ENCODE measurements at regions not wholly inside any gene's neighbourhood (a gene's known extent, or its start where the extent isn't known, plus 50 kb on each side); places are given as distances from the start of the nearest gene placed in this dataset.
"Not testable (repeated sequence)": the region's sequence is repeated elsewhere in the genome, so short reads cannot be mapped to it uniquely, and the experiment has no call there.

DNA sequence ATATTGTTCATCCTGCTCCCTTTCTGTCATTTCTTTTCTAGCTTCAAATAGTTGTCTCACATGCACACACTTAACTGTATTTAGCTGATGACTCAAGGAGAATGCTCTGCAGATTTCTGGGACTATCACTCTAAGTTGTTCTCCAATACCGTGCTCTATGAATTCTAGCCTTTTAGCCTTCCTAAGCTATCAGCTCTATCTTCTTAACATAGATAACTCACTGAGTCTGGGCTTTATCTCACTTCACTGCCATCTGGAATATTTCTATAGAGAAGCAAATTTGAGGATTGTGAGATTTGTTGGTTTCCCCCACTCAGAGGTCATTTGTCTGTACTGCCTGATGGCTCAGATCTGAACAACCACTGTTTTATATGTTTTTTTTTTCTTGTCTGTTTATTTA, 369.7 kb downstream of the TUSC1 start:
- DNase-seq (ENCODE audit: low spot score): no peak
- Histone ChIP-seq H3K27ac (replicated peaks; ENCODE audit: low read length) (no peak overlapping the region), H3K4ac (ENCODE audit: low read length) (no peak overlapping the region), H3K4me1 (ENCODE audit: control insufficient read depth in 2 of 2, insufficient read depth in 1 of 2, low read depth in 1 of 2, low read length in 2 of 2) (no peaks in the 10 kb centered on the region), H3K9ac (ENCODE audit: low read depth, low read length, poor library complexity) (no peak overlapping the region), H3K79me1 (ENCODE audit: low read depth, low read length) (no peaks in the 10 kb centered on the region), H3K18ac (ENCODE audit: low read length) (no peak overlapping the region), H2BK5ac (ENCODE audit: low read length) (no peak overlapping the region), H2AFZ (ENCODE audit: low read length) (no peak overlapping the region), H4K91ac (ENCODE audit: low read depth, low read length, poor library complexity) (no peak overlapping the region), H3K4me2 (ENCODE audit: insufficient read depth, low read length, poor library complexity, severe bottlenecking) (no peak overlapping the region), H3K36me3 (replicated peaks in 1 of 2; ENCODE audit: control insufficient read depth in 2 of 2, insufficient read depth in 2 of 2, low read length in 2 of 2) (no peaks in the 10 kb centered on the region), H2BK120ac (ENCODE audit: low read depth, low read length) (no peak overlapping the region), H3K27me3 (ENCODE audit: control insufficient read depth in 3 of 3, insufficient read depth in 3 of 3, low read depth in 1 of 3, low read length in 3 of 3) (no peaks in the 10 kb centered on the region), H3K23ac (ENCODE audit: low read depth, low read length, poor library complexity) (no peak overlapping the region), H2AK5ac (ENCODE audit: low read depth, low read length) (no peak overlapping the region), H2BK12ac (ENCODE audit: low read length) (no peak overlapping the region), H3K9me3 (replicated peaks in 1 of 2; ENCODE audit: control insufficient read depth in 2 of 2, insufficient read depth in 1 of 2, low read depth in 1 of 2, low read length in 2 of 2) (no peaks in the 10 kb centered on the region), H4K8ac (ENCODE audit: low read depth, low read length) (no peak overlapping the region), H2BK15ac (ENCODE audit: low read length) (no peak overlapping the region), H3K14ac (ENCODE audit: low read length) (no peak overlapping the region), H3K4me3 (ENCODE audit: low read length in 2 of 2) (no peak overlapping the region)
- no CpG with 5 or more reads among the region's 1 CpG for WGBS, 2 donors (ENCODE audit: extremely low coverage in 2 of 2, insufficient read length in 2 of 2, insufficient replicate concordance in 1 of 2)

- no peak overlapping the region for H3K9ac ChIP-seq (ENCODE audit: low read depth, low read length, poor library complexity)
- no peaks in the 10 kb centered on the region for H3K36me3 ChIP-seq (replicated peaks in 1 of 2; ENCODE audit: control insufficient read depth in 2 of 2, insufficient read depth in 2 of 2, low read length in 2 of 2)
- no peaks in the 10 kb centered on the region for H3K4me1 ChIP-seq (ENCODE audit: control insufficient read depth in 2 of 2, insufficient read depth in 1 of 2, low read depth in 1 of 2, low read length in 2 of 2)
- H3K4me2 ChIP-seq (ENCODE audit: insufficient read depth, low read length, poor library complexity, severe bottlenecking): no peak overlapping the region
- H3K18ac ChIP-seq (ENCODE audit: low read length): no peak overlapping the region
- no peak overlapping the region for H3K4me3 ChIP-seq (ENCODE audit: low read length in 2 of 2)
- H3K27ac ChIP-seq (replicated peaks; ENCODE audit: low read length): no peak overlapping the region
- H3K9me3 ChIP-seq (replicated peaks in 1 of 2; ENCODE audit: control insufficient read depth in 2 of 2, insufficient read depth in 1 of 2, low read depth in 1 of 2, low read length in 2 of 2): no peaks in the 10 kb centered on the region
- WGBS, 2 donors (ENCODE audit: extremely low coverage in 2 of 2, insufficient read length in 2 of 2, insufficient replicate concordance in 1 of 2): no CpG with 5 or more reads among the region's 1 CpG
- H2BK120ac ChIP-seq (ENCODE audit: low read depth, low read length): no peak overlapping the region
- H3K4ac ChIP-seq (ENCODE audit: low read length): no peak overlapping the region
- H3K79me1 ChIP-seq (ENCODE audit: low read depth, low read length): no peaks in the 10 kb centered on the region
- no peak overlapping the region for H3K23ac ChIP-seq (ENCODE audit: low read depth, low read length, poor library complexity)
- no peak overlapping the region for H4K8ac ChIP-seq (ENCODE audit: low read depth, low read length)
- no peak for DNase-seq (ENCODE audit: low spot score)
- no peak overlapping the region for H2BK12ac ChIP-seq (ENCODE audit: low read length)
- H2BK5ac ChIP-seq (ENCODE audit: low read length): no peak overlapping the region
- H3K27me3 ChIP-seq (ENCODE audit: control insufficient read depth in 3 of 3, insufficient read depth in 3 of 3, low read depth in 1 of 3, low read length in 3 of 3): no peaks in the 10 kb centered on the region
- H2AK5ac ChIP-seq (ENCODE audit: low read depth, low read length): no peak overlapping the region
- H3K14ac ChIP-seq (ENCODE audit: low read length): no peak overlapping the region
- H2AFZ ChIP-seq (ENCODE audit: low read length): no peak overlapping the region
- H2BK15ac ChIP-seq (ENCODE audit: low read length): no peak overlapping the region
- no peak overlapping the region for H4K91ac ChIP-seq (ENCODE audit: low read depth, low read length, poor library complexity)
Observed at GRCh38 chr9:25302601-25303000, 375.6 kb downstream of the TUSC1 start.

DNA sequence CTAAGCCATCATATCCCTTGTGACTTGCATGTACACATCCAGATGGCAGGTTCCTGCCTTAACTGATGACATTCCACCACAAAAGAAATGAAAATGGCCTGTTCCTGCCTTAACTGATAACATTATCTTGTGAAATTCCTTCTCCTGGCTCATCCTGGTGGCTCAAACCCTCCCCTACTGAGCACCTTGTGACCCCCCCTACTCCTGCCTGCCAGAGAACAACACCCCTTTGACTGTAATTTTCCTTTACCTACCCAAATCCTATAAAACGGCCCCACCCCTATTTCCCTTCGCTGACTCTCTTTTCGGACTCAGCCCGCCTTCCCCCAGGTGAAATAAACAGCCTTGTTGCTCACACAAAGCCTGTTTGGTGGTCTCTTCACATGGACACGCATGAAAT, 390.0 kb downstream of the TUSC1 start:
- H4K8ac ChIP-seq (ENCODE audit: low read depth, low read length); H2BK120ac ChIP-seq (ENCODE audit: low read depth, low read length); H2BK15ac ChIP-seq (ENCODE audit: low read length); H3K9me3 ChIP-seq (replicated peaks in 1 of 2; ENCODE audit: control insufficient read depth in 2 of 2, insufficient read depth in 1 of 2, low read depth in 1 of 2, low read length in 2 of 2); H3K4ac ChIP-seq (ENCODE audit: low read length); H3K27ac ChIP-seq (replicated peaks; ENCODE audit: low read length); H4K91ac ChIP-seq (ENCODE audit: low read depth, low read length, poor library complexity); H2BK5ac ChIP-seq (ENCODE audit: low read length); H3K27me3 ChIP-seq (ENCODE audit: control insufficient read depth in 3 of 3, insufficient read depth in 3 of 3, low read depth in 1 of 3, low read length in 3 of 3); H3K36me3 ChIP-seq (replicated peaks in 1 of 2; ENCODE audit: control insufficient read depth in 2 of 2, insufficient read depth in 2 of 2, low read length in 2 of 2); H2AFZ ChIP-seq (ENCODE audit: low read length); H3K4me2 ChIP-seq (ENCODE audit: insufficient read depth, low read length, poor library complexity, severe bottlenecking); H3K4me1 ChIP-seq (ENCODE audit: control insufficient read depth in 2 of 2, insufficient read depth in 1 of 2, low read depth in 1 of 2, low read length in 2 of 2); H3K18ac ChIP-seq (ENCODE audit: low read length); H3K14ac ChIP-seq (ENCODE audit: low read length); H3K9ac ChIP-seq (ENCODE audit: low read depth, low read length, poor library complexity); H3K4me3 ChIP-seq (ENCODE audit: low read length in 2 of 2); H2AK5ac ChIP-seq (ENCODE audit: low read depth, low read length); H3K23ac ChIP-seq (ENCODE audit: low read depth, low read length, poor library complexity); DNase-seq (ENCODE audit: low spot score); H3K79me1 ChIP-seq (ENCODE audit: low read depth, low read length); H2BK12ac ChIP-seq (ENCODE audit: low read length): not testable (repeated sequence)
- WGBS, 2 donors (ENCODE audit: extremely low coverage in 2 of 2, insufficient read length in 2 of 2, insufficient replicate concordance in 1 of 2): no CpG with 5 or more reads among the region's 5 CpGs

DNA sequence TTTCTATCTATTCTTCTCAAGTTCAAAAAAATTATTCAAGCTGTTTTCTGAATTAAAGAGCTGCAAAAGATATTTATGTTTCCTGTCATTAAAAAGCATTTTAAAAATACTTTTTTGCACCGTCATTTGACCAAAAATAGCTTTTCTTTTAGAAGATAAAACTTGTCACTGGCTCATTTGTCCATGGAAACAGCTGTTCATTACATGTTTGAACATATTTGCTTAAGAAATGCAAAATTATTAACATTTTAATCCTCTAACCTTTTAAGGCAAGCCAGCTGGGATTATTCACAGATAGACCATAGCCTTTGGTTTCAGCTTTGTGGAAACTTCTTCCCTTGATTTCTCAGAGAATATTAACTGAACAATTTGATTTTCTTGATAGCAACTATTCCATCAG, 393.9 kb downstream of the TUSC1 start:
- Histone ChIP-seq H3K14ac (ENCODE audit: low read length) (no peak overlapping the region), H3K18ac (ENCODE audit: low read length) (no peak overlapping the region), H3K4me3 (ENCODE audit: low read length in 2 of 2) (no peak overlapping the region), H2BK12ac (ENCODE audit: low read length) (no peak overlapping the region), H3K4ac (ENCODE audit: low read length) (no peak overlapping the region), H3K36me3 (replicated peaks in 1 of 2; ENCODE audit: control insufficient read depth in 2 of 2, insufficient read depth in 2 of 2, low read length in 2 of 2) (no peaks in the 10 kb centered on the region), H3K27me3 (ENCODE audit: control insufficient read depth in 3 of 3, insufficient read depth in 3 of 3, low read depth in 1 of 3, low read length in 3 of 3) (no peaks in the 10 kb centered on the region), H3K27ac (replicated peaks; ENCODE audit: low read length) (no peak overlapping the region), H3K4me1 (ENCODE audit: control insufficient read depth in 2 of 2, insufficient read depth in 1 of 2, low read depth in 1 of 2, low read length in 2 of 2) (no peaks in the 10 kb centered on the region), H3K9ac (ENCODE audit: low read depth, low read length, poor library complexity) (no peak overlapping the region), H3K79me1 (ENCODE audit: low read depth, low read length) (no peaks in the 10 kb centered on the region), H2AK5ac (ENCODE audit: low read depth, low read length) (no peak overlapping the region), H4K91ac (ENCODE audit: low read depth, low read length, poor library complexity) (no peak overlapping the region), H3K4me2 (ENCODE audit: insufficient read depth, low read length, poor library complexity, severe bottlenecking) (no peak overlapping the region), H4K8ac (ENCODE audit: low read depth, low read length) (no peak overlapping the region), H2BK120ac (ENCODE audit: low read depth, low read length) (no peak overlapping the region), H2BK15ac (ENCODE audit: low read length) (no peak overlapping the region), H3K9me3 (replicated peaks in 1 of 2; ENCODE audit: control insufficient read depth in 2 of 2, insufficient read depth in 1 of 2, low read depth in 1 of 2, low read length in 2 of 2) (no peaks in the 10 kb centered on the region), H2BK5ac (ENCODE audit: low read length) (no peak overlapping the region), H3K23ac (ENCODE audit: low read depth, low read length, poor library complexity) (no peak overlapping the region), H2AFZ (ENCODE audit: low read length) (no peak overlapping the region)
- no CpG with 5 or more reads among the region's 1 CpG for WGBS, 2 donors (ENCODE audit: extremely low coverage in 2 of 2, insufficient read length in 2 of 2, insufficient replicate concordance in 1 of 2)
- DNase-seq (ENCODE audit: low spot score): no peak
